SK-N-MC (cell line): ENCODE measurements at regions not wholly inside any gene's neighbourhood (a gene's known extent, or its start where the extent isn't known, plus 50 kb on each side); places are given as distances from the start of the nearest gene placed in this dataset.

Experiments
- EZH2 ChIP-seq: fragments of 200-600 bp; sonication (generic); IDR thresholded peaks from one replicate; pipeline ENCODE4 v1.6.1; 2017; ENCODE audit warnings: antibody characterized with exemption
- FOXP2 ChIP-seq: optimal IDR thresholded peaks from 2 replicates; pipeline ENCODE3; 2011; ENCODE audit warnings: mild to moderate bottlenecking, moderate library complexity; ENCODE audit not compliant: insufficient read depth; ENCODE audit errors: extremely low read length, control extremely low read depth
- POLR2AphosphoS5 ChIP-seq: IDR thresholded peaks from 2 replicates; pipeline ENCODE4 v1.6.1; 2012; ENCODE audit warnings: mild to moderate bottlenecking, low read depth, low read length, borderline replicate concordance

DNA sequence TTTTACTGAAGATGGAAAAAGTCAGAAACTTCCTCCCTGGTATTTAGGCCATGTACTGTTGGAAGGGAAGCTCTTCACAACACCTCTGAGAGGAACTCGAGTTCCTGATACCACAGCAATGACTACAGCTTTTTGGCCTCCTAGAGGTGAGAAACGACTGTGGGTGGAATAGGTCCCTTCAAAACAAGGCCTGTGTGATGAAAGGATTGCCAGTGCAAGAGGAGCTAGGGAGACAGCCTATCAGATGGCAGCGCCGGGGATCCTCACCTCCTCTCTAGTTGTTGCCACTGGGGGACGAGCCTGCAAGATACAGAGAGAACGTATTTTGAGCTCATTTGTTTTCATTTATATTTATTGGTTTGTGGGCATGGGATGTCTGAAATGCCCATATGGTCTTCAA, 187.8 kb upstream of the KCND3 start:
- TF ChIP-seq POLR2AphosphoS5 (no peak), EZH2 (no peak), FOXP2 (no peak)
